GM12878 (cell line): ENCODE measurements at regions not wholly inside any gene's neighbourhood (a gene's known extent, or its start where the extent isn't known, plus 50 kb on each side); places are given as distances from the start of the nearest gene placed in this dataset.

Experiments used
- ATF7 ChIP-seq: fragments of 450-650 bp; IDR thresholded peaks from 2 replicates; pipeline ENCODE4 v1.6.1; 2016; ENCODE audit warnings: low read depth, mild to moderate bottlenecking
- BRCA1 ChIP-seq: IDR thresholded peaks from 2 replicates; pipeline ENCODE4 v1.6.1; 2011; ENCODE audit warnings: low read depth, low read length, improper control_type of control experiment
- EP300 ChIP-seq, 2 experiments: fragments of 150-350 bp in 1 of 2; IDR thresholded peaks; 2 replicates each; pipeline ENCODE4 v1.6.1; 2011 to 2012; ENCODE audit warnings: low read depth in 2 of 2, low read length in 2 of 2, borderline replicate concordance in 1 of 2, improper control_type of control experiment in 1 of 2, inconsistent platforms in 1 of 2; ENCODE audit not compliant: control insufficient read depth in 1 of 2
- EZH2 ChIP-seq: IDR thresholded peaks from 2 replicates; pipeline ENCODE4 v1.6.1; 2012; ENCODE audit warnings: low read depth, mild to moderate bottlenecking, control low read depth, inconsistent platforms, low read length, borderline replicate concordance; ENCODE audit not compliant: control insufficient read depth
- POLR2A ChIP-seq: IDR thresholded peaks from 2 replicates; pipeline ENCODE4 v1.6.1; 2011; ENCODE audit warnings: low read depth, mild to moderate bottlenecking, low read length
- POLR2AphosphoS2 ChIP-seq: IDR thresholded peaks from 2 replicates; pipeline ENCODE4 v1.6.1; 2011; ENCODE audit warnings: low read depth, mild to moderate bottlenecking, low read length, improper control_type of control experiment, moderate library complexity
- POLR2AphosphoS5 ChIP-seq: IDR thresholded peaks from 2 replicates; pipeline ENCODE4 v1.6.1; 2011; ENCODE audit warnings: mild to moderate bottlenecking, low read length, inconsistent platforms
- SP1 ChIP-seq: IDR thresholded peaks from one replicate; pipeline ENCODE4 v1.6.1; 2011; ENCODE audit warnings: low read depth, low read length
- TCF3 ChIP-seq: IDR thresholded peaks from 2 replicates; pipeline ENCODE4 v1.6.1; 2012; ENCODE audit warnings: low read depth, mild to moderate bottlenecking, low read length, borderline replicate concordance; ENCODE audit not compliant: insufficient read depth
- ZZZ3 ChIP-seq: IDR thresholded peaks from 2 replicates; pipeline ENCODE4 v1.6.1; 2011; ENCODE audit warnings: low read depth; ENCODE audit not compliant: control insufficient read depth, insufficient read length
- TF ChIP-seq, protein P1 (sequence below), 3 experiments: IDR thresholded peaks in 2 of 3; conservative IDR thresholded peaks in 1 of 3; 2 replicates each; pipeline ENCODE4 v1.5.1; 2011; ENCODE audit warnings: low read depth in 3 of 3, low read length in 3 of 3, mild to moderate bottlenecking in 3 of 3, control low read depth in 2 of 3, moderate library complexity in 2 of 3, inconsistent platforms in 1 of 3, mixed read lengths in 1 of 3; ENCODE audit not compliant: control insufficient read depth in 2 of 3, insufficient read depth in 1 of 3; ENCODE audit errors: extremely low read depth in 1 of 3
- TF ChIP-seq, protein P2 (sequence below): IDR thresholded peaks from 2 replicates; pipeline ENCODE4 v1.6.1; 2012; ENCODE audit warnings: low read depth, low read length, improper control_type of control experiment
- TF ChIP-seq, protein P3 (sequence below): IDR thresholded peaks from 2 replicates; pipeline ENCODE4 v1.6.1; 2012; ENCODE audit warnings: mild to moderate bottlenecking, low read depth, low read length

DNA sequence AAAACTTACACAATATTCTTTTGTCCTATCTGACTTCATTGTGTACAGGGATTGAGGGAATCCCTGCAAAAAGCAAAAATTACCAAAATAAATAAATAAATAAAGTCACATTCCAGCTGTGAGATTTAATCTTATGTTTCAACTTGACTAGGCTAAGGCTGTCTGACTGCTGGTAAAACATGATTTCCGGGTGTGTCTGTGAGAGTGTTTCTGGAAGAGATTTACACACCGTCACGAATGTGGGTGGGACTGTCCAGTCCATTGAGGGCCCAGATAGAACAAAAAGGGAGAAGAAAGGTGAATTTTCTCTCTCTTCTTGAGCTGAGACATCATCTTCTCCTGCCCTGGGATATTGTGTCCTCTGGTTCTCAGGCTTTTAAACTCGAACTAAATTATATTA lies 166.1 kb downstream of the LIG4 start:
- TF ChIP-seq, protein P1, sequence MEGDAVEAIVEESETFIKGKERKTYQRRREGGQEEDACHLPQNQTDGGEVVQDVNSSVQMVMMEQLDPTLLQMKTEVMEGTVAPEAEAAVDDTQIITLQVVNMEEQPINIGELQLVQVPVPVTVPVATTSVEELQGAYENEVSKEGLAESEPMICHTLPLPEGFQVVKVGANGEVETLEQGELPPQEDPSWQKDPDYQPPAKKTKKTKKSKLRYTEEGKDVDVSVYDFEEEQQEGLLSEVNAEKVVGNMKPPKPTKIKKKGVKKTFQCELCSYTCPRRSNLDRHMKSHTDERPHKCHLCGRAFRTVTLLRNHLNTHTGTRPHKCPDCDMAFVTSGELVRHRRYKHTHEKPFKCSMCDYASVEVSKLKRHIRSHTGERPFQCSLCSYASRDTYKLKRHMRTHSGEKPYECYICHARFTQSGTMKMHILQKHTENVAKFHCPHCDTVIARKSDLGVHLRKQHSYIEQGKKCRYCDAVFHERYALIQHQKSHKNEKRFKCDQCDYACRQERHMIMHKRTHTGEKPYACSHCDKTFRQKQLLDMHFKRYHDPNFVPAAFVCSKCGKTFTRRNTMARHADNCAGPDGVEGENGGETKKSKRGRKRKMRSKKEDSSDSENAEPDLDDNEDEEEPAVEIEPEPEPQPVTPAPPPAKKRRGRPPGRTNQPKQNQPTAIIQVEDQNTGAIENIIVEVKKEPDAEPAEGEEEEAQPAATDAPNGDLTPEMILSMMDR (IDR thresholded peaks at IDR 0.05 in 2 of 3, conservative IDR thresholded peaks at IDR 0.05 in 1 of 3; ENCODE audit: control insufficient read depth in 2 of 3, extremely low read depth in 1 of 3, insufficient read depth in 1 of 3, low read depth in 3 of 3, low read length in 3 of 3), result no peak
- no peak for TF ChIP-seq POLR2AphosphoS5
- no peak for TF ChIP-seq EP300 (IDR thresholded peaks at IDR 0.05; ENCODE audit: borderline replicate concordance in 1 of 2, control insufficient read depth in 1 of 2, low read depth in 2 of 2, low read length in 2 of 2)
- no peak for TF ChIP-seq ZZZ3
- TF ChIP-seq, protein P2, sequence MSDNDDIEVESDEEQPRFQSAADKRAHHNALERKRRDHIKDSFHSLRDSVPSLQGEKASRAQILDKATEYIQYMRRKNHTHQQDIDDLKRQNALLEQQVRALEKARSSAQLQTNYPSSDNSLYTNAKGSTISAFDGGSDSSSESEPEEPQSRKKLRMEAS, result no peak
- TF ChIP-seq SP1, result no peak
- TF ChIP-seq ATF7, result no peak
- TF ChIP-seq, protein P3, sequence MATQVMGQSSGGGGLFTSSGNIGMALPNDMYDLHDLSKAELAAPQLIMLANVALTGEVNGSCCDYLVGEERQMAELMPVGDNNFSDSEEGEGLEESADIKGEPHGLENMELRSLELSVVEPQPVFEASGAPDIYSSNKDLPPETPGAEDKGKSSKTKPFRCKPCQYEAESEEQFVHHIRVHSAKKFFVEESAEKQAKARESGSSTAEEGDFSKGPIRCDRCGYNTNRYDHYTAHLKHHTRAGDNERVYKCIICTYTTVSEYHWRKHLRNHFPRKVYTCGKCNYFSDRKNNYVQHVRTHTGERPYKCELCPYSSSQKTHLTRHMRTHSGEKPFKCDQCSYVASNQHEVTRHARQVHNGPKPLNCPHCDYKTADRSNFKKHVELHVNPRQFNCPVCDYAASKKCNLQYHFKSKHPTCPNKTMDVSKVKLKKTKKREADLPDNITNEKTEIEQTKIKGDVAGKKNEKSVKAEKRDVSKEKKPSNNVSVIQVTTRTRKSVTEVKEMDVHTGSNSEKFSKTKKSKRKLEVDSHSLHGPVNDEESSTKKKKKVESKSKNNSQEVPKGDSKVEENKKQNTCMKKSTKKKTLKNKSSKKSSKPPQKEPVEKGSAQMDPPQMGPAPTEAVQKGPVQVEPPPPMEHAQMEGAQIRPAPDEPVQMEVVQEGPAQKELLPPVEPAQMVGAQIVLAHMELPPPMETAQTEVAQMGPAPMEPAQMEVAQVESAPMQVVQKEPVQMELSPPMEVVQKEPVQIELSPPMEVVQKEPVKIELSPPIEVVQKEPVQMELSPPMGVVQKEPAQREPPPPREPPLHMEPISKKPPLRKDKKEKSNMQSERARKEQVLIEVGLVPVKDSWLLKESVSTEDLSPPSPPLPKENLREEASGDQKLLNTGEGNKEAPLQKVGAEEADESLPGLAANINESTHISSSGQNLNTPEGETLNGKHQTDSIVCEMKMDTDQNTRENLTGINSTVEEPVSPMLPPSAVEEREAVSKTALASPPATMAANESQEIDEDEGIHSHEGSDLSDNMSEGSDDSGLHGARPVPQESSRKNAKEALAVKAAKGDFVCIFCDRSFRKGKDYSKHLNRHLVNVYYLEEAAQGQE, result no peak
- TF ChIP-seq EZH2, result no peak
- TF ChIP-seq TCF3, result no peak
- TF ChIP-seq POLR2A, result no peak
- no peak for TF ChIP-seq BRCA1
- TF ChIP-seq POLR2AphosphoS2, result no peak
